Lower lobe of right lung (tissue), 2 donors: ENCODE measurements at regions not wholly inside any gene's neighbourhood (a gene's known extent, or its start where the extent isn't known, plus 50 kb on each side); places are given as distances from the start of the nearest gene placed in this dataset.
A peak's percentile ranks its signal among the peaks of the same experiment; 100 is the strongest.

Experiments
- ATAC-seq, 2 donors: fragments of 200-7000 bp; cut with Tn5 transposase; one replicate each; pipeline ENCODE4 v1.9.1; 2020 to 2022; ENCODE audit warnings: mild to moderate bottlenecking in 2 of 2, moderate library complexity in 2 of 2
- DNase-seq: peaks from one replicate; pipeline ENCODE4 v3.0.0-alpha.2; 2020
- H3K27ac ChIP-seq: fragments of 200-600 bp; one replicate; pipeline ENCODE4 v1.8.0; 2022
- H3K27me3 ChIP-seq: fragments of 200-600 bp; one replicate; pipeline ENCODE4 v1.8.0; 2022; ENCODE audit warnings: low read depth
- H3K36me3 ChIP-seq: fragments of 200-600 bp; one replicate; pipeline ENCODE4 v1.8.0; 2022; ENCODE audit warnings: mild to moderate bottlenecking
- H3K4me1 ChIP-seq: fragments of 200-600 bp; one replicate; pipeline ENCODE4 v1.8.0; 2022
- H3K4me3 ChIP-seq: fragments of 200-600 bp; one replicate; pipeline ENCODE4 v1.8.0; 2022; ENCODE audit warnings: mild to moderate bottlenecking
- H3K9me3 ChIP-seq: fragments of 200-600 bp; one replicate; pipeline ENCODE4 v1.8.0; 2022
- CTCF ChIP-seq: fragments of 200-600 bp; IDR thresholded peaks from one replicate; pipeline ENCODE4 v1.8.0; 2022; ENCODE audit warnings: antibody characterized with exemption, mild to moderate bottlenecking
- intact Hi-C: fragments of 100-400 bp; cut with DNase I; formaldehyde crosslinking; loops from one replicate; pipeline ENCODE4 v1.11.0; 2022
- donor health status: DM: no; HTN: yes; CAD: no; lungs with severe emphysema.

GRCh38 chr2:234787114-234787513, 164.7 kb upstream of the SH3BP4 start:
- H3K4me1 ChIP-seq, result no peaks in the 10 kb centered on the region
- no peaks in the 10 kb centered on the region for H3K36me3 ChIP-seq
- no peak for TF ChIP-seq CTCF
- H3K9me3 ChIP-seq, result peaks cover 7% of the 10 kb centered on the region
- DNase-seq (no peak), ATAC-seq (no peak)
- intact Hi-C loops, result no loop called here
- H3K27ac ChIP-seq, result no peak overlapping the region
- H3K4me3 ChIP-seq, result no peak overlapping the region
- H3K27me3 ChIP-seq, result no peaks in the 10 kb centered on the region

GRCh38 chr2:234773764-234774409, 177.9 kb upstream of the SH3BP4 start:
- H3K27me3 ChIP-seq, result no peaks in the 10 kb centered on the region
- intact Hi-C loops, result no loop called here
- no peaks in the 10 kb centered on the region for H3K36me3 ChIP-seq
- no peaks in the 10 kb centered on the region for H3K9me3 ChIP-seq
- TF ChIP-seq CTCF, result no peak
- H3K4me3 ChIP-seq, result no peak overlapping the region
- H3K4me1 ChIP-seq, result peaks cover 7% of the 10 kb centered on the region
- no peak overlapping the region for H3K27ac ChIP-seq
- no peak for ATAC-seq
- no peak for DNase-seq

GRCh38 chr2:234773129-234773528, 178.7 kb upstream of the SH3BP4 start:
- H3K27me3 ChIP-seq, result no peaks in the 10 kb centered on the region
- H3K4me3 ChIP-seq, result no peak overlapping the region
- intact Hi-C loops, result no loop called here
- H3K36me3 ChIP-seq, result no peaks in the 10 kb centered on the region
- TF ChIP-seq CTCF, result no peak
- H3K9me3 ChIP-seq, result no peaks in the 10 kb centered on the region
- ATAC-seq (no peak), DNase-seq (no peak)
- H3K27ac ChIP-seq, result no peak overlapping the region
- H3K4me1 ChIP-seq, result peaks cover 7% of the 10 kb centered on the region

GRCh38 chr2:234772733-234773060, 179.1 kb upstream of the SH3BP4 start:
- H3K4me1 ChIP-seq, result peaks cover 7% of the 10 kb centered on the region
- ATAC-seq (peak in 1 of 2 donors; percentile 24), DNase-seq (no peak)
- intact Hi-C loops, result no loop called here
- H3K9me3 ChIP-seq, result no peaks in the 10 kb centered on the region
- H3K4me3 ChIP-seq, result no peak overlapping the region
- no peak for TF ChIP-seq CTCF
- no peaks in the 10 kb centered on the region for H3K27me3 ChIP-seq
- H3K27ac ChIP-seq, result no peak overlapping the region
- no peaks in the 10 kb centered on the region for H3K36me3 ChIP-seq

GRCh38 chr2:234771980-234772732, 179.7 kb upstream of the SH3BP4 start:
- H3K27ac ChIP-seq, result no peak overlapping the region
- no peaks in the 10 kb centered on the region for H3K9me3 ChIP-seq
- H3K4me1 ChIP-seq, result peaks cover 7% of the 10 kb centered on the region
- ATAC-seq (peak; percentile 39 to 41), DNase-seq (no peak)
- no peak for TF ChIP-seq CTCF
- no peaks in the 10 kb centered on the region for H3K27me3 ChIP-seq
- no peak overlapping the region for H3K4me3 ChIP-seq
- H3K36me3 ChIP-seq, result no peaks in the 10 kb centered on the region
- intact Hi-C loops, result no loop called here
